ENCODE measurements at regions not wholly inside any gene's neighbourhood (a gene's known extent, or its start where the extent isn't known, plus 50 kb on each side); places are given as distances from the start of the nearest gene placed in this dataset.

GRCh38 chr3:82353306-82354171, 592.1 kb upstream of the GBE1 start:
- WGBS = 61% methylated on average over 6 of the region's 6 CpGs
- H3K9me3 ChIP-seq (ENCODE audit: control insufficient read depth, low read length) = no peaks in the 10 kb centered on the region
- intact Hi-C loops (cut with DNase I) = no loop called here
- ATAC-seq (no peak), DNase-seq (peak in 2 of 3 donors; percentile 16 to 39)
- no peaks in the 10 kb centered on the region for H3K27me3 ChIP-seq (ENCODE audit: control insufficient read depth, insufficient read depth)
- no peak overlapping the region for H3K27ac ChIP-seq (ENCODE audit: low read length)
- no peak overlapping the region for H3K4me3 ChIP-seq (ENCODE audit: low read length)
- no peaks in the 10 kb centered on the region for H3K4me1 ChIP-seq (ENCODE audit: control insufficient read depth, insufficient read depth, low read length)

- 87% methylated on average over 1 of the region's 1 CpG for WGBS
- DNase-seq (no peak), ATAC-seq (no peak)
- no peak overlapping the region for H3K4me3 ChIP-seq (ENCODE audit: low read length)
- H3K4me1 ChIP-seq (ENCODE audit: control insufficient read depth, insufficient read depth, low read length) = no peaks in the 10 kb centered on the region
- H3K27me3 ChIP-seq (ENCODE audit: control insufficient read depth, insufficient read depth) = no peaks in the 10 kb centered on the region
- intact Hi-C loops (cut with DNase I) = no loop called here
- H3K9me3 ChIP-seq (ENCODE audit: control insufficient read depth, low read length) = no peaks in the 10 kb centered on the region
- no peak overlapping the region for H3K27ac ChIP-seq (ENCODE audit: low read length)
These were observed 586.1 kb upstream of the GBE1 start for GRCh38 chr3:82347585-82347984.

- ATAC-seq = no peak
- Histone ChIP-seq H3K4me3 (ENCODE audit: low read length) (no peak overlapping the region), H3K9me3 (ENCODE audit: control insufficient read depth, low read length) (no peaks in the 10 kb centered on the region), H3K27me3 (ENCODE audit: control insufficient read depth, insufficient read depth) (no peaks in the 10 kb centered on the region), H3K27ac (ENCODE audit: low read length) (no peak overlapping the region), H3K4me1 (ENCODE audit: control insufficient read depth, insufficient read depth, low read length) (no peaks in the 10 kb centered on the region)
- no peak for DNase-seq
- WGBS = 72% methylated on average over 3 of the region's 3 CpGs
- intact Hi-C loops (cut with DNase I) = no loop called here
These were observed 581.1 kb upstream of the GBE1 start for GRCh38 chr3:82342521-82342920.

GRCh38 chr3:82329300-82329699, 567.9 kb upstream of the GBE1 start:
- ATAC-seq (no peak), DNase-seq (no peak)
- 64% methylated on average over 2 of the region's 2 CpGs for WGBS
- H3K27ac ChIP-seq (ENCODE audit: low read length) = no peak overlapping the region
- H3K4me1 ChIP-seq (ENCODE audit: control insufficient read depth, insufficient read depth, low read length) = no peaks in the 10 kb centered on the region
- no peaks in the 10 kb centered on the region for H3K9me3 ChIP-seq (ENCODE audit: control insufficient read depth, low read length)
- H3K27me3 ChIP-seq (ENCODE audit: control insufficient read depth, insufficient read depth) = no peaks in the 10 kb centered on the region
- intact Hi-C loops (cut with DNase I) = no loop called here
- H3K4me3 ChIP-seq (ENCODE audit: low read length) = no peak overlapping the region

GRCh38 chr3:82311901-82312300, 550.5 kb upstream of the GBE1 start:
- 95% methylated on average over 1 of the region's 1 CpG for WGBS
- ATAC-seq (no peak), DNase-seq (no peak)
- Histone ChIP-seq H3K9me3 (ENCODE audit: control insufficient read depth, low read length) (no peaks in the 10 kb centered on the region), H3K4me3 (ENCODE audit: low read length) (no peak overlapping the region), H3K27ac (ENCODE audit: low read length) (no peak overlapping the region), H3K27me3 (ENCODE audit: control insufficient read depth, insufficient read depth) (no peaks in the 10 kb centered on the region), H3K4me1 (ENCODE audit: control insufficient read depth, insufficient read depth, low read length) (no peaks in the 10 kb centered on the region)
- intact Hi-C loops (cut with DNase I) = no loop called here

GRCh38 chr3:82308755-82309154, 547.3 kb upstream of the GBE1 start:
- Histone ChIP-seq H3K27ac (ENCODE audit: low read length) (no peak overlapping the region), H3K27me3 (ENCODE audit: control insufficient read depth, insufficient read depth) (no peaks in the 10 kb centered on the region), H3K4me3 (ENCODE audit: low read length) (no peak overlapping the region), H3K4me1 (ENCODE audit: control insufficient read depth, insufficient read depth, low read length) (no peaks in the 10 kb centered on the region), H3K9me3 (ENCODE audit: control insufficient read depth, low read length) (no peaks in the 10 kb centered on the region)
- intact Hi-C loops (cut with DNase I) = no loop called here
- no peak for DNase-seq
- WGBS = 84% methylated on average over 7 of the region's 7 CpGs
- ATAC-seq = no peak

- intact Hi-C loops (cut with DNase I) = no loop called here
- H3K27ac ChIP-seq (ENCODE audit: low read length) = no peak overlapping the region
- no peaks in the 10 kb centered on the region for H3K9me3 ChIP-seq (ENCODE audit: control insufficient read depth, low read length)
- 81% methylated on average over 1 of the region's 1 CpG for WGBS
- H3K27me3 ChIP-seq (ENCODE audit: control insufficient read depth, insufficient read depth) = no peaks in the 10 kb centered on the region
- H3K4me1 ChIP-seq (ENCODE audit: control insufficient read depth, insufficient read depth, low read length) = no peaks in the 10 kb centered on the region
- ATAC-seq (no peak), DNase-seq (no peak)
- H3K4me3 ChIP-seq (ENCODE audit: low read length) = no peak overlapping the region
These were observed 544.7 kb upstream of the GBE1 start for GRCh38 chr3:82306189-82306588.

GRCh38 chr3:82294609-82295008, 533.2 kb upstream of the GBE1 start:
- 39% methylated on average over 3 of the region's 3 CpGs for WGBS
- Histone ChIP-seq H3K4me3 (ENCODE audit: low read length) (no peak overlapping the region), H3K27ac (ENCODE audit: low read length) (no peak overlapping the region), H3K9me3 (ENCODE audit: control insufficient read depth, low read length) (no peaks in the 10 kb centered on the region), H3K27me3 (ENCODE audit: control insufficient read depth, insufficient read depth) (no peaks in the 10 kb centered on the region), H3K4me1 (ENCODE audit: control insufficient read depth, insufficient read depth, low read length) (no peaks in the 10 kb centered on the region)
- intact Hi-C loops (cut with DNase I) = no loop called here
- ATAC-seq (no peak), DNase-seq (no peak)

GRCh38 chr3:82293867-82294266, 532.4 kb upstream of the GBE1 start:
- DNase-seq (no peak), ATAC-seq (no peak)
- no peaks in the 10 kb centered on the region for H3K4me1 ChIP-seq (ENCODE audit: control insufficient read depth, insufficient read depth, low read length)
- no peak overlapping the region for H3K4me3 ChIP-seq (ENCODE audit: low read length)
- no peaks in the 10 kb centered on the region for H3K9me3 ChIP-seq (ENCODE audit: control insufficient read depth, low read length)
- no peaks in the 10 kb centered on the region for H3K27me3 ChIP-seq (ENCODE audit: control insufficient read depth, insufficient read depth)
- intact Hi-C loops (cut with DNase I) = no loop called here
- no peak overlapping the region for H3K27ac ChIP-seq (ENCODE audit: low read length)

GRCh38 chr3:82293435-82293834, 532.0 kb upstream of the GBE1 start:
- Histone ChIP-seq H3K4me3 (ENCODE audit: low read length) (no peak overlapping the region), H3K4me1 (ENCODE audit: control insufficient read depth, insufficient read depth, low read length) (no peaks in the 10 kb centered on the region), H3K27me3 (ENCODE audit: control insufficient read depth, insufficient read depth) (no peaks in the 10 kb centered on the region), H3K9me3 (ENCODE audit: control insufficient read depth, low read length) (no peaks in the 10 kb centered on the region), H3K27ac (ENCODE audit: low read length) (no peak overlapping the region)
- DNase-seq (no peak), ATAC-seq (no peak)
- intact Hi-C loops (cut with DNase I) = no loop called here
- WGBS = 80% methylated on average over 1 of the region's 1 CpG

- intact Hi-C loops (cut with DNase I) = no loop called here
- WGBS = 90% methylated on average over 3 of the region's 3 CpGs
- ATAC-seq = no peak
- no peak for DNase-seq
- Histone ChIP-seq H3K9me3 (ENCODE audit: control insufficient read depth, low read length) (no peaks in the 10 kb centered on the region), H3K4me1 (ENCODE audit: control insufficient read depth, insufficient read depth, low read length) (no peaks in the 10 kb centered on the region), H3K27ac (ENCODE audit: low read length) (no peak overlapping the region), H3K4me3 (ENCODE audit: low read length) (no peak overlapping the region), H3K27me3 (ENCODE audit: control insufficient read depth, insufficient read depth) (no peaks in the 10 kb centered on the region)
These were observed 526.1 kb upstream of the GBE1 start for GRCh38 chr3:82287562-82287961.

- H3K4me1 ChIP-seq (ENCODE audit: control insufficient read depth, insufficient read depth, low read length) = no peaks in the 10 kb centered on the region
- H3K27me3 ChIP-seq (ENCODE audit: control insufficient read depth, insufficient read depth) = no peaks in the 10 kb centered on the region
- DNase-seq (no peak), ATAC-seq (no peak)
- intact Hi-C loops (cut with DNase I) = no loop called here
- 60% methylated on average over 3 of the region's 3 CpGs for WGBS
- no peak overlapping the region for H3K27ac ChIP-seq (ENCODE audit: low read length)
- no peaks in the 10 kb centered on the region for H3K9me3 ChIP-seq (ENCODE audit: control insufficient read depth, low read length)
- no peak overlapping the region for H3K4me3 ChIP-seq (ENCODE audit: low read length)
These were observed 519.8 kb upstream of the GBE1 start for GRCh38 chr3:82281205-82281604.

All from right cardiac atrium (tissue), 5 donors.